MCF 10A (cell line): ENCODE measurements at regions not wholly inside any gene's neighbourhood (a gene's known extent, or its start where the extent isn't known, plus 50 kb on each side); places are given as distances from the start of the nearest gene placed in this dataset.
"Not testable (repeated sequence)": the region's sequence is repeated elsewhere in the genome, so short reads cannot be mapped to it uniquely, and the experiment has no call there.

Source experiments
- BruUV-seq: library from RNA; stranded (reverse); fragments of 400-500 nt; replicated peaks from 2 replicates; lab custom pipeline; 2021; lab: Mats Ljungman, UMichigan
- CTCF ChIA-PET: fragments of 300-600 bp; sonication (Branson Sonifier 250); formaldehyde crosslinking; extraction: SDS; loops from one replicate; lab custom pipeline; 2021; ENCODE audit warnings: antibody characterized with exemption, inconsistent platforms; lab: Yijun Ruan, JAX
- POLR2A ChIA-PET: fragments of 300-600, 350-650 bp; sonication (Branson Sonifier 250); formaldehyde crosslinking; extraction: SDS; loops from one replicate; lab custom pipeline; 2020; ENCODE audit warnings: antibody characterized with exemption, inconsistent platforms; lab: Yijun Ruan, JAX
- DNase-seq: peaks from one replicate; pipeline ENCODE4 v3.0.0-alpha.2; 2018; ENCODE audit not compliant: unreplicated experiment
- H3K27ac Mint-ChIP-seq: one replicate; pipeline ENCODE4 v1.8.0; 2022; ENCODE audit warnings: mild to moderate bottlenecking, low read depth, mixed read lengths; ENCODE audit not compliant: unreplicated experiment
- H3K27me3 Mint-ChIP-seq: one replicate; pipeline ENCODE4 v1.8.0; 2022; ENCODE audit warnings: mixed read lengths; ENCODE audit not compliant: insufficient read depth, unreplicated experiment
- H3K36me3 Mint-ChIP-seq: one replicate; pipeline ENCODE4 v1.8.0; 2022; ENCODE audit warnings: mild to moderate bottlenecking, moderate library complexity, mixed read lengths; ENCODE audit not compliant: insufficient read depth, unreplicated experiment
- H3K4me1 Mint-ChIP-seq: one replicate; pipeline ENCODE4 v1.8.0; 2022; ENCODE audit warnings: mixed read lengths; ENCODE audit not compliant: insufficient read depth, unreplicated experiment
- H3K4me3 Mint-ChIP-seq: one replicate; pipeline ENCODE4 v1.8.0; 2022; ENCODE audit warnings: mild to moderate bottlenecking, moderate library complexity, mixed read lengths; ENCODE audit not compliant: unreplicated experiment
- H3K9me3 Mint-ChIP-seq: one replicate; pipeline ENCODE4 v1.8.0; 2022; ENCODE audit warnings: mixed read lengths; ENCODE audit not compliant: unreplicated experiment
- CTCF ChIP-seq: fragments of 200-600 bp; IDR thresholded peaks from one replicate; pipeline ENCODE4 v1.8.0; 2022; ENCODE audit warnings: antibody characterized with exemption, mild to moderate bottlenecking; ENCODE audit not compliant: unreplicated experiment
- intact Hi-C: fragments of 100-400 bp; cut with micrococcal nuclease; formaldehyde crosslinking; loops from 2 replicates; pipeline ENCODE4 v1.14.1; 2022

GRCh38 chr12:32021346-32021773 lies 62.1 kb downstream of the RESF1 start:
- H3K4me3 Mint-ChIP-seq = no peak overlapping the region

GRCh38 chr12:32022387-32022786 lies 63.2 kb downstream of the RESF1 start:
- intact Hi-C loops, POLR2A ChIA-PET, BruUV-seq, H3K9me3 Mint-ChIP-seq, H3K27ac Mint-ChIP-seq, H3K36me3 Mint-ChIP-seq, DNase-seq, H3K27me3 Mint-ChIP-seq, H3K4me1 Mint-ChIP-seq, CTCF ChIA-PET, H3K4me3 Mint-ChIP-seq: not testable (repeated sequence)

More at GRCh38 chr12:32021346-32021773, 62.1 kb downstream of the RESF1 start:
- Mint-ChIP-seq H3K27me3 (no peaks in the 10 kb centered on the region), H3K27ac (no peak overlapping the region), H3K9me3 (no peaks in the 10 kb centered on the region), H3K36me3 (no peaks in the 10 kb centered on the region), H3K4me1 (no peaks in the 10 kb centered on the region)
- POLR2A ChIA-PET = no interaction called here
- BruUV-seq = no TSS peak
- intact Hi-C loops = no loop called here
- CTCF ChIA-PET = interaction anchor here (0.6 to 0.8 kb wide), 2 partner anchors 307 to 321 kb away, joined by 3 to 5 read pairs; no protein-coding TSS in a partner anchor
- TF ChIP-seq CTCF = no peak
- DNase-seq = no peak

DNA sequence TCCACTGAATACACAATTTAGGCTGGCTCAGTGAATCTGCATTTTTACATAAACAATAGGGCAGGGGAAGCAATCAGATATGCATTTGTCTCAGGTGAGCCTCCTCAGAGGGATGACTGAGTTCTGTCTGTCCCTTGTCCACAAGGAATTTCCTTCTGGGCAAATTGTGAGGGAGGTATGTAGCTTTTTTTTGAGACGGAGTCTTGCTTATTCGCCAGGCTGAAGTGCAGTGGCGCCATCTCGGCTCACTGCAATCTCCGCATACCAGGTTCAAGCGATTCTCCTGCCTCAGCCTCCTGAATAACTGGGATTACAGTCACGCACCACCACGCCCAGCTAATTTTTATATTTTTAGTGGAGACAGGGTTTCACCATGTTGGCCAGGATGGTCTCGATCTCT lies 64.6 kb downstream of the RESF1 start:
- H3K4me1 Mint-ChIP-seq, H3K4me3 Mint-ChIP-seq, BruUV-seq: not testable (repeated sequence)

GRCh38 chr12:32024884-32025592 lies 65.8 kb downstream of the RESF1 start:
- H3K4me1 Mint-ChIP-seq = no peaks in the 10 kb centered on the region
- CTCF ChIA-PET = no interaction called here
- no TSS peak for BruUV-seq
- H3K36me3 Mint-ChIP-seq = no peaks in the 10 kb centered on the region
- POLR2A ChIA-PET = no interaction called here
- no peaks in the 10 kb centered on the region for H3K9me3 Mint-ChIP-seq
- H3K27ac Mint-ChIP-seq = no peak overlapping the region
- no peak for TF ChIP-seq CTCF
- no peak for DNase-seq
- H3K27me3 Mint-ChIP-seq = no peaks in the 10 kb centered on the region
- no peak overlapping the region for H3K4me3 Mint-ChIP-seq
- intact Hi-C loops = no loop called here

More for the DNA sequence above, 64.6 kb downstream of the RESF1 start:
- CTCF ChIA-PET, intact Hi-C loops, H3K36me3 Mint-ChIP-seq, POLR2A ChIA-PET, DNase-seq, H3K9me3 Mint-ChIP-seq, H3K27me3 Mint-ChIP-seq, H3K27ac Mint-ChIP-seq: not testable (repeated sequence)

DNA sequence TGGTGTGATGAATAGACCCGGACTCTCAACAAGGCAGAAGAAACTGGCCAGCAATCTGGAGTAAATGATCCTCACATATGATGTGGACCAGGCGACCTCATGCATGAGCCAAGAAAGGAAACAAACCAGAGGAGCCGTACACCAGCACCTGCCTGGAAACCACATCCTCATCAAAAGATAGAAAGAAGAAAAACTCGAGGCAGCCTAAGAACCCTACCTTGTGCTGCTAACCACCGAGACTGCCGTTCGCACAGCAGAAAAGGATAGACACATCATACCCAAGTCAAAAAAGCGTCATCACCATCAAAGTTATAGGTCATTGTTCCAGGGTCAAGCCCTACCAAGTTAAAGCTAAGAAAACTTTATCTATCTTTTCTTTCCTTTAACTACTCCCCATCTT lies 66.7 kb downstream of the RESF1 start:
- Mint-ChIP-seq H3K4me1 (no peaks in the 10 kb centered on the region), H3K36me3 (no peaks in the 10 kb centered on the region), H3K4me3 (no peak overlapping the region), H3K27me3 (peaks cover 4% of the 10 kb centered on the region), H3K27ac (no peak overlapping the region), H3K9me3 (no peaks in the 10 kb centered on the region)
- no TSS peak for BruUV-seq
- ChIA-PET POLR2A (no interaction called here), CTCF (interaction anchor here (0.6 kb wide), 2 partner anchors 8 to 688 kb away, joined by 3 read pairs; no protein-coding TSS in a partner anchor)
- intact Hi-C loops = no loop called here
- DNase-seq = no peak
- TF ChIP-seq CTCF = no peak
